Neural cell (in vitro differentiated cells): ENCODE measurements at regions not wholly inside any gene's neighbourhood (a gene's known extent, or its start where the extent isn't known, plus 50 kb on each side); places are given as distances from the start of the nearest gene placed in this dataset.

ENCODE experiments used
- H2AFZ ChIP-seq: fragments of 200-600, 300-800 bp; sonication (generic), shearing (Covaris generic); 2 replicates; pipeline ENCODE4 v1.6.0; 2014; ENCODE audit warnings: low read depth, mild to moderate bottlenecking, antibody characterized with exemption, low read length, moderate library complexity
- H3F3A ChIP-seq: fragments of 200-600 bp; shearing (Covaris generic); 2 replicates; pipeline ENCODE4 v1.6.1; 2016; ENCODE audit warnings: mild to moderate bottlenecking, moderate library complexity, mixed read lengths, antibody characterized with exemption, low read length; ENCODE audit not compliant: insufficient read depth, poor library complexity, severe bottlenecking
- H3K27ac ChIP-seq: fragments of 200-600, 300-800 bp; sonication (generic), shearing (Covaris generic); 2 replicates; pipeline ENCODE4 v1.5.1; 2014; ENCODE audit warnings: mild to moderate bottlenecking, low read length, moderate library complexity
- H3K27me3 ChIP-seq: fragments of 300-800, 200-600 bp; sonication (generic), shearing (Covaris generic); 2 replicates; pipeline ENCODE4 v1.6.0; 2014; ENCODE audit warnings: mild to moderate bottlenecking, low read depth, low read length, moderate library complexity; ENCODE audit not compliant: insufficient read depth
- H3K36me3 ChIP-seq: fragments of 300-800, 200-600 bp; sonication (generic), shearing (Covaris generic); 2 replicates; pipeline ENCODE4 v1.5.1; 2014; ENCODE audit warnings: mild to moderate bottlenecking, antibody characterized with exemption, low read length, moderate library complexity; ENCODE audit not compliant: insufficient read depth
- H3K4me2 ChIP-seq: fragments of 300-800, 200-600 bp; sonication (generic), shearing (Covaris generic); 2 replicates; pipeline ENCODE4 v1.6.0; 2014; ENCODE audit warnings: mild to moderate bottlenecking, low read length
- H3K4me3 ChIP-seq: fragments of 300-800, 200-600 bp; sonication (generic), shearing (Covaris generic); 2 replicates; pipeline ENCODE4 v1.5.1; 2014; ENCODE audit warnings: mild to moderate bottlenecking, low read length, moderate library complexity
- H3K79me2 ChIP-seq: fragments of 200-600 bp; shearing (Covaris generic); replicated peaks from 2 replicates; pipeline ENCODE4 v1.6.0; 2014; ENCODE audit warnings: mild to moderate bottlenecking, low read length, moderate library complexity; ENCODE audit not compliant: insufficient read depth
- H3K9ac ChIP-seq: fragments of 300-800, 200-600 bp; sonication (generic), shearing (Covaris generic); 2 replicates; pipeline ENCODE4 v1.6.1; 2016; ENCODE audit warnings: mild to moderate bottlenecking, low read length, mixed read lengths
- H3K9me2 ChIP-seq: fragments of 200-600 bp; shearing (Covaris generic); 2 replicates; pipeline ENCODE4 v1.6.1; 2016; ENCODE audit warnings: mild to moderate bottlenecking, low read length, mixed read lengths; ENCODE audit not compliant: insufficient read depth
- H3K9me3 ChIP-seq: fragments of 200-600, 300-800 bp; sonication (generic), shearing (Covaris generic); 2 replicates; pipeline ENCODE4 v1.6.1; 2016; ENCODE audit warnings: mild to moderate bottlenecking, mixed run types, low read length, moderate library complexity, mixed read lengths
- H4K20me1 ChIP-seq: fragments of 200-600 bp; shearing (Covaris generic); 2 replicates; pipeline ENCODE4 v1.6.1; 2016; ENCODE audit warnings: mild to moderate bottlenecking, mixed run types; ENCODE audit not compliant: insufficient read depth
- CTCF ChIP-seq: fragments of 450-650 bp; IDR thresholded peaks from 2 replicates; pipeline ENCODE4 v1.5.1; 2014; ENCODE audit warnings: antibody characterized with exemption, mild to moderate bottlenecking, moderate library complexity; ENCODE audit not compliant: poor library complexity, severe bottlenecking
- EP300 ChIP-seq: fragments of 450-650 bp; conservative IDR thresholded peaks from 2 replicates; pipeline ENCODE4 v1.6.1; 2014; ENCODE audit warnings: antibody characterized with exemption, mild to moderate bottlenecking, moderate library complexity; ENCODE audit not compliant: poor library complexity, severe bottlenecking
- EZH2 ChIP-seq: fragments of 200-600, 300-800 bp; shearing (Covaris generic), sonication (generic); IDR thresholded peaks from 2 replicates; pipeline ENCODE4 v1.6.1; 2014; ENCODE audit warnings: antibody characterized with exemption, low read length, borderline replicate concordance, mild to moderate bottlenecking; ENCODE audit not compliant: insufficient read depth, poor library complexity, severe bottlenecking
- MXI1 ChIP-seq: fragments of 450-650 bp; conservative IDR thresholded peaks from 2 replicates; pipeline ENCODE4 v1.6.1; 2014; ENCODE audit warnings: antibody characterized with exemption, mild to moderate bottlenecking; ENCODE audit not compliant: poor library complexity, severe bottlenecking
- POLR2AphosphoS5 ChIP-seq: IDR thresholded peaks from 2 replicates; pipeline ENCODE4 v1.6.1; 2012
- RAD21 ChIP-seq: fragments of 450-650 bp; conservative IDR thresholded peaks from 2 replicates; pipeline ENCODE4 v1.6.1; 2014; ENCODE audit warnings: antibody characterized with exemption, mild to moderate bottlenecking, moderate library complexity
- SMC3 ChIP-seq: fragments of 450-650 bp; conservative IDR thresholded peaks from 2 replicates; pipeline ENCODE4 v1.6.1; 2014; ENCODE audit warnings: antibody characterized with exemption, mild to moderate bottlenecking, moderate library complexity; ENCODE audit not compliant: poor library complexity
- TAF1 ChIP-seq: IDR thresholded peaks from 2 replicates; pipeline ENCODE4 v1.6.1; 2012; ENCODE audit warnings: low read depth
- TF ChIP-seq, protein P1 (sequence below): IDR thresholded peaks from 2 replicates; pipeline ENCODE4 v1.6.1; 2012; ENCODE audit warnings: borderline replicate concordance

DNA sequence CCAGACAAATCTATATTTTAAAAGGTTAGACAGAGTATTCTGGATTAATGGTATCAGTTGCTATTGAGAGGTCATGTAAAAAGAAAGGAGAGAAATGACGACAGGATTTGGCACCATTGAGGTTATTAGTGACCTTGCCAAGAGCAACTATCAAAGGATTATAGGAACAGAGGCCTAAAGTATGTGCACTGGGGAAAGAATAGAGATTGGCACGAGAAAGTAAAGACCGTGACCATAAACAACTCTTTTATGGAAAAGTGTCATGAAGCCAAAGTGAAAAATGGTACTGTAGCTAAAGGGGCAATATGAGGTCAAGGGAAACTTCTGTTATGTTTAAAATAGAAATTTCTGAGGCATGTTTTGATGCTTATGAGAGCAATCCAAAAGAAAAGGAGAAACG, 115.2 kb upstream of the KIF2B start:
- no peaks in the 10 kb centered on the region for H3K9me3 ChIP-seq
- H3K9ac ChIP-seq: no peak overlapping the region
- H3K9me2 ChIP-seq: no peaks in the 10 kb centered on the region
- H3F3A ChIP-seq: no peaks in the 10 kb centered on the region
- no peak for TF ChIP-seq MXI1
- no peak for TF ChIP-seq EZH2
- TF ChIP-seq EP300: no peak
- TF ChIP-seq CTCF: no peak
- TF ChIP-seq TAF1: no peak
- TF ChIP-seq RAD21: no peak
- TF ChIP-seq, protein P1, sequence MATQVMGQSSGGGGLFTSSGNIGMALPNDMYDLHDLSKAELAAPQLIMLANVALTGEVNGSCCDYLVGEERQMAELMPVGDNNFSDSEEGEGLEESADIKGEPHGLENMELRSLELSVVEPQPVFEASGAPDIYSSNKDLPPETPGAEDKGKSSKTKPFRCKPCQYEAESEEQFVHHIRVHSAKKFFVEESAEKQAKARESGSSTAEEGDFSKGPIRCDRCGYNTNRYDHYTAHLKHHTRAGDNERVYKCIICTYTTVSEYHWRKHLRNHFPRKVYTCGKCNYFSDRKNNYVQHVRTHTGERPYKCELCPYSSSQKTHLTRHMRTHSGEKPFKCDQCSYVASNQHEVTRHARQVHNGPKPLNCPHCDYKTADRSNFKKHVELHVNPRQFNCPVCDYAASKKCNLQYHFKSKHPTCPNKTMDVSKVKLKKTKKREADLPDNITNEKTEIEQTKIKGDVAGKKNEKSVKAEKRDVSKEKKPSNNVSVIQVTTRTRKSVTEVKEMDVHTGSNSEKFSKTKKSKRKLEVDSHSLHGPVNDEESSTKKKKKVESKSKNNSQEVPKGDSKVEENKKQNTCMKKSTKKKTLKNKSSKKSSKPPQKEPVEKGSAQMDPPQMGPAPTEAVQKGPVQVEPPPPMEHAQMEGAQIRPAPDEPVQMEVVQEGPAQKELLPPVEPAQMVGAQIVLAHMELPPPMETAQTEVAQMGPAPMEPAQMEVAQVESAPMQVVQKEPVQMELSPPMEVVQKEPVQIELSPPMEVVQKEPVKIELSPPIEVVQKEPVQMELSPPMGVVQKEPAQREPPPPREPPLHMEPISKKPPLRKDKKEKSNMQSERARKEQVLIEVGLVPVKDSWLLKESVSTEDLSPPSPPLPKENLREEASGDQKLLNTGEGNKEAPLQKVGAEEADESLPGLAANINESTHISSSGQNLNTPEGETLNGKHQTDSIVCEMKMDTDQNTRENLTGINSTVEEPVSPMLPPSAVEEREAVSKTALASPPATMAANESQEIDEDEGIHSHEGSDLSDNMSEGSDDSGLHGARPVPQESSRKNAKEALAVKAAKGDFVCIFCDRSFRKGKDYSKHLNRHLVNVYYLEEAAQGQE: no peak
- no peak for TF ChIP-seq POLR2AphosphoS5
- no peak for TF ChIP-seq SMC3
- no peaks in the 10 kb centered on the region for H3K36me3 ChIP-seq
- H2AFZ ChIP-seq: no peak overlapping the region
- H3K27ac ChIP-seq: no peak overlapping the region
- no peak overlapping the region for H3K4me3 ChIP-seq
- H3K4me2 ChIP-seq: no peak overlapping the region
- no peaks in the 10 kb centered on the region for H3K27me3 ChIP-seq
- H4K20me1 ChIP-seq: no peaks in the 10 kb centered on the region
- H3K79me2 ChIP-seq: no peaks in the 10 kb centered on the region

- Histone ChIP-seq H4K20me1 (no peaks in the 10 kb centered on the region), H3K36me3 (no peaks in the 10 kb centered on the region), H2AFZ (no peak overlapping the region), H3K9me3 (no peaks in the 10 kb centered on the region), H3F3A (no peaks in the 10 kb centered on the region), H3K9me2 (no peaks in the 10 kb centered on the region), H3K27ac (no peak overlapping the region), H3K79me2 (no peaks in the 10 kb centered on the region), H3K9ac (no peak overlapping the region), H3K27me3 (no peaks in the 10 kb centered on the region), H3K4me2 (no peak overlapping the region), H3K4me3 (no peak overlapping the region)
- no peak for TF ChIP-seq POLR2AphosphoS5
- no peak for TF ChIP-seq MXI1
- no peak for TF ChIP-seq RAD21
- TF ChIP-seq EP300: no peak
- TF ChIP-seq, protein P1: no peak
- no peak for TF ChIP-seq EZH2
- TF ChIP-seq CTCF: no peak
- TF ChIP-seq SMC3: no peak
- no peak for TF ChIP-seq TAF1
Observed at GRCh38 chr17:53696286-53696685, 126.4 kb upstream of the KIF2B start.
